IPS-20b (cell line): ENCODE measurements at regions not wholly inside any gene's neighbourhood (a gene's known extent, or its start where the extent isn't known, plus 50 kb on each side); places are given as distances from the start of the nearest gene placed in this dataset.
A peak's percentile ranks its signal among the peaks of the same experiment; 100 is the strongest.

Experiments
- H3K27ac ChIP-seq: one replicate; pipeline ENCODE4 v1.5.1; 2013; ENCODE audit warnings: low read length
- H3K27me3 ChIP-seq: 2 replicates; pipeline ENCODE4 v1.6.1; 2013; ENCODE audit warnings: mild to moderate bottlenecking, low read length, inconsistent platforms; ENCODE audit not compliant: insufficient read depth
- H3K36me3 ChIP-seq: 2 replicates; pipeline ENCODE4 v1.6.1; 2013; ENCODE audit warnings: low read depth, mild to moderate bottlenecking, inconsistent platforms, low read length, moderate library complexity; ENCODE audit not compliant: insufficient read depth
- H3K4me1 ChIP-seq: 2 replicates; pipeline ENCODE4 v1.6.1; 2013; ENCODE audit warnings: mild to moderate bottlenecking, control low read depth, inconsistent platforms, low read length, moderate library complexity; ENCODE audit not compliant: insufficient read depth
- H3K4me3 ChIP-seq: 2 replicates; pipeline ENCODE4 v1.5.1; 2013; ENCODE audit warnings: mild to moderate bottlenecking, low read length, inconsistent platforms
- H3K9ac ChIP-seq: 2 replicates; pipeline ENCODE4 v1.6.1; 2013; ENCODE audit warnings: low read depth, mild to moderate bottlenecking, inconsistent platforms, low read length, moderate library complexity
- H3K9me3 ChIP-seq: 2 replicates; pipeline ENCODE4 v1.6.1; 2013; ENCODE audit warnings: mild to moderate bottlenecking, low read depth, low read length, inconsistent platforms; ENCODE audit not compliant: insufficient read depth

- Histone ChIP-seq H3K27ac (no peak overlapping the region), H3K9ac (no peak overlapping the region), H3K9me3 (no peaks in the 10 kb centered on the region), H3K27me3 (peaks cover 7% of the 10 kb centered on the region; the same call in 1 of the 2 replicates), H3K4me3 (no peak overlapping the region), H3K4me1 (no peaks in the 10 kb centered on the region), H3K36me3 (no peaks in the 10 kb centered on the region)
Measured at GRCh38 chr3:124569761-124570160, 160.5 kb upstream of the UMPS start.

GRCh38 chr3:124570232-124570631 lies 160.0 kb upstream of the UMPS start:
- H3K4me3 ChIP-seq, result no peak overlapping the region
- no peak overlapping the region for H3K27ac ChIP-seq
- H3K9ac ChIP-seq, result no peak overlapping the region
- H3K36me3 ChIP-seq, result no peaks in the 10 kb centered on the region
- no peaks in the 10 kb centered on the region for H3K4me1 ChIP-seq
- H3K9me3 ChIP-seq, result no peaks in the 10 kb centered on the region
- H3K27me3 ChIP-seq, result peaks cover 5% of the 10 kb centered on the region; the same call in 1 of the 2 replicates

- no peak overlapping the region for H3K27ac ChIP-seq
- no peaks in the 10 kb centered on the region for H3K4me1 ChIP-seq
- H3K36me3 ChIP-seq, result no peaks in the 10 kb centered on the region
- H3K27me3 ChIP-seq, result no peaks in the 10 kb centered on the region
- no peak overlapping the region for H3K4me3 ChIP-seq
- H3K9ac ChIP-seq, result no peak overlapping the region
- H3K9me3 ChIP-seq, result no peaks in the 10 kb centered on the region
Measured at GRCh38 chr3:124572851-124573405, 157.3 kb upstream of the UMPS start.

GRCh38 chr3:124574012-124574411 lies 156.2 kb upstream of the UMPS start:
- Histone ChIP-seq H3K4me1 (no peaks in the 10 kb centered on the region), H3K27ac (no peak overlapping the region), H3K4me3 (no peak overlapping the region), H3K36me3 (no peaks in the 10 kb centered on the region), H3K9me3 (no peaks in the 10 kb centered on the region), H3K27me3 (no peaks in the 10 kb centered on the region), H3K9ac (no peak overlapping the region)

- Histone ChIP-seq H3K9ac (no peak overlapping the region), H3K27ac (no peak overlapping the region), H3K27me3 (no peaks in the 10 kb centered on the region), H3K4me3 (no peak overlapping the region), H3K9me3 (no peaks in the 10 kb centered on the region), H3K4me1 (no peaks in the 10 kb centered on the region), H3K36me3 (no peaks in the 10 kb centered on the region)
Measured at GRCh38 chr3:124576565-124577493, 153.4 kb upstream of the UMPS start.

- H3K9ac ChIP-seq, result no peak overlapping the region
- H3K27me3 ChIP-seq, result no peaks in the 10 kb centered on the region
- H3K27ac ChIP-seq, result no peak overlapping the region
- no peak overlapping the region for H3K4me3 ChIP-seq
- H3K9me3 ChIP-seq, result no peaks in the 10 kb centered on the region
- no peaks in the 10 kb centered on the region for H3K36me3 ChIP-seq
- H3K4me1 ChIP-seq, result no peaks in the 10 kb centered on the region
Measured at GRCh38 chr3:124577494-124578167, 152.6 kb upstream of the UMPS start.

GRCh38 chr3:124579641-124580040 lies 150.6 kb upstream of the UMPS start:
- peaks cover 18% of the 10 kb centered on the region for H3K27me3 ChIP-seq
- H3K4me1 ChIP-seq, result no peaks in the 10 kb centered on the region
- no peak overlapping the region for H3K4me3 ChIP-seq
- no peak overlapping the region for H3K9ac ChIP-seq
- no peaks in the 10 kb centered on the region for H3K36me3 ChIP-seq
- H3K27ac ChIP-seq, result no peak overlapping the region
- no peaks in the 10 kb centered on the region for H3K9me3 ChIP-seq

- Histone ChIP-seq H3K9ac (no peak overlapping the region), H3K9me3 (no peaks in the 10 kb centered on the region), H3K27ac (no peak overlapping the region), H3K36me3 (no peaks in the 10 kb centered on the region), H3K4me3 (no peak overlapping the region), H3K4me1 (peaks cover 5% of the 10 kb centered on the region; the same call in 1 of the 2 replicates), H3K27me3 (peaks cover 44% of the 10 kb centered on the region)
Measured at GRCh38 chr3:124582196-124582595, 148.1 kb upstream of the UMPS start.

- Histone ChIP-seq H3K4me1 (peaks cover 5% of the 10 kb centered on the region; the same call in 1 of the 2 replicates), H3K4me3 (no peak overlapping the region), H3K9me3 (no peaks in the 10 kb centered on the region), H3K9ac (no peak overlapping the region), H3K27me3 (peaks cover 49% of the 10 kb centered on the region), H3K36me3 (no peaks in the 10 kb centered on the region), H3K27ac (no peak overlapping the region)
Measured at GRCh38 chr3:124582621-124583395, 147.4 kb upstream of the UMPS start.

- no peaks in the 10 kb centered on the region for H3K9me3 ChIP-seq
- peaks cover 5% of the 10 kb centered on the region; the same call in 1 of the 2 replicates for H3K4me1 ChIP-seq
- H3K9ac ChIP-seq, result no peak overlapping the region
- H3K27me3 ChIP-seq, result peaks cover 54% of the 10 kb centered on the region
- H3K36me3 ChIP-seq, result no peaks in the 10 kb centered on the region
- H3K27ac ChIP-seq, result no peak overlapping the region
- peak overlapping the region; percentile 78 for H3K4me3 ChIP-seq
Measured at GRCh38 chr3:124584245-124584551, 146.1 kb upstream of the UMPS start.
